H1 (cell line): ENCODE measurements at regions not wholly inside any gene's neighbourhood (a gene's known extent, or its start where the extent isn't known, plus 50 kb on each side); places are given as distances from the start of the nearest gene placed in this dataset.

ENCODE experiments used
- CTCF ChIA-PET: fragments of 300-600 bp; sonication (Branson Sonifier 250); formaldehyde crosslinking; loops from one replicate; lab custom pipeline; 2021; ENCODE audit not compliant: partially characterized antibody; lab: Charles Lee
- POLR2A ChIA-PET: fragments of 300-600 bp; sonication (Branson Sonifier 250); formaldehyde crosslinking; loops from one replicate; lab custom pipeline; 2021; ENCODE audit warnings: inconsistent platforms; ENCODE audit not compliant: partially characterized antibody; lab: Charles Lee
- DNase-seq, 2 experiments: peaks; one replicate each; pipeline versions ENCODE4 v3.0.0 to v3.0.0-alpha.2; 2010 to 2022; ENCODE audit warnings: low spot score in 2 of 2, low read depth in 1 of 2, mixed read lengths in 1 of 2
- FAIRE-seq: peaks from 2 replicates; lab custom pipeline; 2011; peaks lifted over from hg19 to GRCh38; lab: Jason Lieb, UNC
- H2AFZ ChIP-seq: 2 replicates; pipeline ENCODE4 v1.8.1; 2012; ENCODE audit warnings: low read length, inconsistent platforms
- H2AK5ac ChIP-seq: 2 replicates; pipeline ENCODE4 v1.6.1; 2013; ENCODE audit warnings: low read depth, low read length
- H2BK120ac ChIP-seq: replicated peaks from 2 replicates; pipeline ENCODE3; 2013; ENCODE audit warnings: low read depth, low read length, inconsistent platforms
- H2BK12ac ChIP-seq: 2 replicates; pipeline ENCODE4 v1.6.1; 2013; ENCODE audit warnings: low read depth, low read length
- H2BK15ac ChIP-seq: 2 replicates; pipeline ENCODE4 v1.6.1; 2013; ENCODE audit warnings: low read length
- H2BK20ac ChIP-seq: 2 replicates; pipeline ENCODE4 v1.6.1; 2013; ENCODE audit warnings: low read length
- H2BK5ac ChIP-seq: 2 replicates; pipeline ENCODE4 v1.6.1; 2013; ENCODE audit warnings: low read depth, low read length
- H3K14ac ChIP-seq: 2 replicates; pipeline ENCODE4 v1.6.1; 2013; ENCODE audit warnings: inconsistent platforms; ENCODE audit not compliant: insufficient read length
- H3K18ac ChIP-seq: 2 replicates; pipeline ENCODE4 v1.6.1; 2013; ENCODE audit warnings: low read length; ENCODE audit errors: extremely low read depth
- H3K23ac ChIP-seq: 2 replicates; pipeline ENCODE4 v1.6.1; 2013; ENCODE audit warnings: inconsistent platforms; ENCODE audit not compliant: insufficient read length
- H3K23me2 ChIP-seq: 2 replicates; pipeline ENCODE4 v1.6.1; 2013; ENCODE audit warnings: low read depth, low read length
- H3K27ac ChIP-seq: 2 replicates; pipeline ENCODE4 v1.6.1; 2011; ENCODE audit warnings: low read depth, low read length, inconsistent platforms
- H3K27me3 ChIP-seq, 4 experiments: replicated peaks in 1 of 4; 1 replicate in 1 of 4; 2 replicates in 3 of 4; pipeline versions ENCODE4 v1.6.1 to v1.8.1; 2011 to 2013; ENCODE audit warnings: low read length in 3 of 4, mild to moderate bottlenecking in 3 of 4, inconsistent platforms in 2 of 4, mixed read lengths in 2 of 4, moderate library complexity in 1 of 4; ENCODE audit not compliant: control insufficient read depth in 3 of 4, insufficient read depth in 3 of 4; ENCODE audit errors: extremely low read depth in 1 of 4
- H3K36me3 ChIP-seq, 4 experiments: 2 replicates each; pipeline versions ENCODE4 v1.6.1 to v1.8.1; 2011 to 2013; ENCODE audit warnings: mild to moderate bottlenecking in 4 of 4, low read length in 3 of 4, moderate library complexity in 2 of 4, control low read depth in 1 of 4, inconsistent platforms in 1 of 4; ENCODE audit not compliant: insufficient read depth in 4 of 4, control insufficient read depth in 2 of 4
- H3K4ac ChIP-seq: replicated peaks from 2 replicates; pipeline ENCODE3; 2013; ENCODE audit warnings: low read length, low read depth, mixed read lengths, inconsistent platforms; ENCODE audit not compliant: insufficient read length
- H3K4me1 ChIP-seq, 4 experiments: replicated peaks in 1 of 4; 1 replicate in 1 of 4; 2 replicates in 3 of 4; pipeline versions ENCODE4 v1.6.1 to v1.8.1; 2011 to 2013; ENCODE audit warnings: low read length in 3 of 4, inconsistent platforms in 2 of 4, mixed read lengths in 1 of 4; ENCODE audit not compliant: insufficient read depth in 4 of 4, control insufficient read depth in 3 of 4
- H3K4me2 ChIP-seq, 2 experiments: 2 replicates each; pipeline versions ENCODE4 v1.6.1 to v1.8.1; 2011 to 2013; ENCODE audit warnings: low read depth in 2 of 2, low read length in 2 of 2, control low read depth in 1 of 2, inconsistent platforms in 1 of 2, mild to moderate bottlenecking in 1 of 2; ENCODE audit not compliant: insufficient read depth in 1 of 2
- H3K4me3 ChIP-seq, 4 experiments: fragments of 200-600, 300-600 bp in 1 of 4; sonication (generic), shearing (Covaris generic), sonication (Bioruptor Twin) in 1 of 4; 2 replicates each; pipeline versions ENCODE4 v1.5.1 to v1.8.1; 2011 to 2016; ENCODE audit warnings: low read length in 4 of 4, low read depth in 3 of 4, control low read depth in 2 of 4, inconsistent platforms in 2 of 4, mild to moderate bottlenecking in 2 of 4, mixed read lengths in 1 of 4, moderate library complexity in 1 of 4; ENCODE audit not compliant: insufficient read depth in 2 of 4; ENCODE audit errors: extremely low read depth in 1 of 4
- H3K56ac ChIP-seq: replicated peaks from 2 replicates; pipeline ENCODE3; 2013; ENCODE audit warnings: low read depth, mild to moderate bottlenecking, mixed read lengths, low read length, inconsistent platforms; ENCODE audit not compliant: insufficient read length
- H3K79me1 ChIP-seq: 2 replicates; pipeline ENCODE4 v1.6.1; 2013; ENCODE audit warnings: low read depth, low read length, control low read depth
- H3K79me2 ChIP-seq, 2 experiments: 2 replicates each; pipeline versions ENCODE4 v1.6.1 to v1.8.1; 2012 to 2013; ENCODE audit warnings: low read length in 2 of 2, mild to moderate bottlenecking in 2 of 2, inconsistent platforms in 1 of 2; ENCODE audit not compliant: insufficient read depth in 2 of 2, control insufficient read depth in 1 of 2
- H3K9ac ChIP-seq, 4 experiments: replicated peaks in 1 of 4; 1 replicate in 1 of 4; 2 replicates in 3 of 4; pipeline versions ENCODE4 v1.6.1 to v1.8.1; 2011 to 2013; ENCODE audit warnings: low read depth in 3 of 4, low read length in 3 of 4, control low read depth in 2 of 4, mild to moderate bottlenecking in 2 of 4, moderate library complexity in 2 of 4, inconsistent platforms in 1 of 4; ENCODE audit errors: extremely low read depth in 1 of 4
- H3K9me3 ChIP-seq, 2 experiments: 2 replicates each; pipeline versions ENCODE4 v1.6.1 to v1.8.1; 2012 to 2013; ENCODE audit warnings: mild to moderate bottlenecking in 2 of 2, moderate library complexity in 2 of 2, control low read depth in 1 of 2, inconsistent platforms in 1 of 2, low read depth in 1 of 2, low read length in 1 of 2, mixed read lengths in 1 of 2; ENCODE audit not compliant: insufficient read depth in 2 of 2
- H4K20me1 ChIP-seq, 2 experiments: replicated peaks in 1 of 2; 2 replicates each; pipeline versions ENCODE3 to v1.8.1; 2011 to 2013; ENCODE audit warnings: inconsistent platforms in 2 of 2, low read length in 2 of 2, mild to moderate bottlenecking in 1 of 2; ENCODE audit not compliant: insufficient read depth in 2 of 2, control insufficient read depth in 1 of 2
- H4K5ac ChIP-seq: 2 replicates; pipeline ENCODE4 v1.6.1; 2013; ENCODE audit warnings: low read length, low read depth, mixed read lengths, inconsistent platforms; ENCODE audit not compliant: insufficient read length
- H4K8ac ChIP-seq: 2 replicates; pipeline ENCODE4 v1.8.0; 2013; ENCODE audit warnings: mild to moderate bottlenecking, moderate library complexity, low read length, inconsistent platforms; ENCODE audit not compliant: insufficient read depth; ENCODE audit errors: extremely low read depth
- H4K91ac ChIP-seq: replicated peaks from 2 replicates; pipeline ENCODE3; 2013; ENCODE audit warnings: low read length, mixed read lengths, inconsistent platforms; ENCODE audit not compliant: insufficient read length
- BCL11A ChIP-seq, 2 experiments: IDR thresholded peaks; one replicate each; pipeline ENCODE4 v1.6.1; 2011; ENCODE audit warnings: low read depth in 2 of 2, low read length in 2 of 2, mild to moderate bottlenecking in 2 of 2
- CREB1 ChIP-seq: IDR thresholded peaks from 2 replicates; pipeline ENCODE4 v1.6.1; 2012; ENCODE audit warnings: inconsistent platforms
- EZH2 ChIP-seq: fragments of 200-600 bp; sonication (generic); IDR thresholded peaks from 2 replicates; pipeline ENCODE4 v1.7.1; 2012; ENCODE audit warnings: low read depth, mild to moderate bottlenecking, moderate library complexity, low read length, inconsistent platforms; ENCODE audit not compliant: severe bottlenecking
- FOSL1 ChIP-seq: IDR thresholded peaks from 2 replicates; pipeline ENCODE4 v1.6.1; 2011; ENCODE audit warnings: mild to moderate bottlenecking, low read depth, low read length, moderate library complexity; ENCODE audit not compliant: insufficient read depth
- JUND ChIP-seq: IDR thresholded peaks from 2 replicates; pipeline ENCODE4 v1.6.1; 2011; ENCODE audit warnings: mild to moderate bottlenecking, improper control_type of control experiment, low read length
- MAFK ChIP-seq: IDR thresholded peaks from 2 replicates; pipeline ENCODE4 v1.6.1; 2012; ENCODE audit warnings: low read depth, mild to moderate bottlenecking, improper control_type of control experiment, low read length
- RBBP5 ChIP-seq: IDR thresholded peaks from 2 replicates; pipeline ENCODE4 v1.7.1; 2012; ENCODE audit warnings: low read depth, mild to moderate bottlenecking, inconsistent platforms, low read length, moderate library complexity, borderline replicate concordance
- SAP30 ChIP-seq: fragments of 300-600 bp; sonication (generic); IDR thresholded peaks from 2 replicates; pipeline ENCODE4 v1.7.1; 2012; ENCODE audit warnings: low read length, moderate library complexity, mild to moderate bottlenecking, inconsistent platforms; ENCODE audit not compliant: insufficient read depth, insufficient replicate concordance
- SP4 ChIP-seq: IDR thresholded peaks from 2 replicates; pipeline ENCODE4 v1.6.1; 2012; ENCODE audit warnings: low read length, inconsistent platforms
- SRF ChIP-seq: IDR thresholded peaks from 2 replicates; pipeline ENCODE4 v1.6.1; 2011; ENCODE audit warnings: mild to moderate bottlenecking, low read depth, low read length, moderate library complexity
- ZNF274 ChIP-seq: IDR thresholded peaks from 2 replicates; pipeline ENCODE4 v1.7.0; 2012; ENCODE audit warnings: low read length, borderline replicate concordance; ENCODE audit errors: extremely low read depth
- WGBS, 2 experiments: shearing (Covaris generic) in 1 of 2; methylation state at CpG; one replicate each; pipeline versions ENCODE4 v1.1.6 to v1.1.7; 2013 to 2015; ENCODE audit warnings: low lambda C conversion rate in 2 of 2, mixed read lengths in 2 of 2, inconsistent platforms in 1 of 2, low coverage in 1 of 2, missing lambda C conversion rate in 1 of 2; ENCODE audit not compliant: insufficient replicate concordance in 2 of 2, insufficient coverage in 1 of 2, insufficient read length in 1 of 2; ENCODE audit errors: extremely low coverage in 1 of 2, missing lambda C conversion rate in 1 of 2; 5-methylcytosine and 5-hydroxymethylcytosine counted together

- 93% methylated on average over 6 of the region's 6 CpGs; no CpG with 5 or more reads in 1 of the 2 experiments for WGBS, 2 experiments
Observed at GRCh38 chr13:73519396-73520116, 460.8 kb downstream of the KLF5 start.

More at GRCh38 chr13:73519396-73520116, 460.8 kb downstream of the KLF5 start:
- H2BK15ac ChIP-seq: no peak overlapping the region
- no peak overlapping the region for H3K9ac ChIP-seq
- H3K56ac ChIP-seq: no peak overlapping the region
- ChIA-PET POLR2A (no interaction called here), CTCF (interaction anchor here (0.6 to 1.0 kb wide), 2 partner anchors 16 to 67 kb away, joined by 3 to 4 read pairs; no protein-coding TSS in a partner anchor)
- no peak overlapping the region for H3K4ac ChIP-seq
- H3K4me3 ChIP-seq: no peak overlapping the region
- H2BK120ac ChIP-seq: no peak overlapping the region
- no peaks in the 10 kb centered on the region for H3K9me3 ChIP-seq
- H3K27ac ChIP-seq: no peak overlapping the region
- H2BK20ac ChIP-seq: no peak overlapping the region
- H4K91ac ChIP-seq: no peak overlapping the region
- no peak overlapping the region for H3K4me2 ChIP-seq
- no peaks in the 10 kb centered on the region for H3K27me3 ChIP-seq
- H3K14ac ChIP-seq: no peak overlapping the region
- no peaks in the 10 kb centered on the region for H3K36me3 ChIP-seq
- TF ChIP-seq SP4 (no peak), SRF (no peak), ZNF274 (no peak), MAFK (no peak), EZH2 (no peak), FOSL1 (no peak), JUND (no peak), BCL11A (IDR thresholded peaks at IDR 0.05; ENCODE audit: low read depth in 2 of 2, low read length in 2 of 2) (no peak), CREB1 (no peak), SAP30 (no peak), RBBP5 (no peak)
- H2BK5ac ChIP-seq: no peak overlapping the region
- H3K18ac ChIP-seq: no peak overlapping the region
- no peak for DNase-seq
- H2BK12ac ChIP-seq: no peak overlapping the region
- no peak overlapping the region for H3K23ac ChIP-seq
- no peak overlapping the region for H4K5ac ChIP-seq
- no peaks in the 10 kb centered on the region for H3K23me2 ChIP-seq
- H4K8ac ChIP-seq: no peak overlapping the region
- H3K79me1 ChIP-seq: no peaks in the 10 kb centered on the region
- H2AK5ac ChIP-seq: no peak overlapping the region
- no peaks in the 10 kb centered on the region for H3K4me1 ChIP-seq
- FAIRE-seq: no peak
- H3K79me2 ChIP-seq: no peaks in the 10 kb centered on the region
- no peak overlapping the region for H2AFZ ChIP-seq
- no peaks in the 10 kb centered on the region for H4K20me1 ChIP-seq
